Stomach (tissue), 4 donors: ENCODE measurements at regions not wholly inside any gene's neighbourhood (a gene's known extent, or its start where the extent isn't known, plus 50 kb on each side); places are given as distances from the start of the nearest gene placed in this dataset.

Source experiments
- EP300 ChIP-seq: sonication (generic); formaldehyde crosslinking; IDR thresholded peaks from one replicate; pipeline ENCODE4 v1.6.1; 2017; ENCODE audit warnings: antibody characterized with exemption
- POLR2A ChIP-seq, 4 donors: fragments of 450-650 bp; IDR thresholded peaks; one replicate each; pipeline ENCODE4 v1.6.1; 2016; ENCODE audit warnings: antibody characterized with exemption in 4 of 4, control low read depth in 2 of 4, mild to moderate bottlenecking in 1 of 4, moderate library complexity in 1 of 4
- POLR2AphosphoS5 ChIP-seq, 3 donors: sonication (generic); formaldehyde crosslinking; IDR thresholded peaks; one replicate each; pipeline ENCODE4 v1.6.1; 2016; ENCODE audit warnings: antibody characterized with exemption in 3 of 3
- TF ChIP-seq, protein P1 (sequence below), 7 experiments: fragments of 450-650 bp in 4 of 7; fragments of 200-600 bp in 3 of 7; sonication (generic) in 3 of 7; IDR thresholded peaks; one replicate each; pipeline ENCODE4 v1.5.1; 2016 to 2019; ENCODE audit warnings: antibody characterized with exemption in 7 of 7, control low read depth in 2 of 7, mild to moderate bottlenecking in 1 of 7

- TF ChIP-seq POLR2A (IDR thresholded peaks at IDR 0.05): no peak
- TF ChIP-seq, protein P1, sequence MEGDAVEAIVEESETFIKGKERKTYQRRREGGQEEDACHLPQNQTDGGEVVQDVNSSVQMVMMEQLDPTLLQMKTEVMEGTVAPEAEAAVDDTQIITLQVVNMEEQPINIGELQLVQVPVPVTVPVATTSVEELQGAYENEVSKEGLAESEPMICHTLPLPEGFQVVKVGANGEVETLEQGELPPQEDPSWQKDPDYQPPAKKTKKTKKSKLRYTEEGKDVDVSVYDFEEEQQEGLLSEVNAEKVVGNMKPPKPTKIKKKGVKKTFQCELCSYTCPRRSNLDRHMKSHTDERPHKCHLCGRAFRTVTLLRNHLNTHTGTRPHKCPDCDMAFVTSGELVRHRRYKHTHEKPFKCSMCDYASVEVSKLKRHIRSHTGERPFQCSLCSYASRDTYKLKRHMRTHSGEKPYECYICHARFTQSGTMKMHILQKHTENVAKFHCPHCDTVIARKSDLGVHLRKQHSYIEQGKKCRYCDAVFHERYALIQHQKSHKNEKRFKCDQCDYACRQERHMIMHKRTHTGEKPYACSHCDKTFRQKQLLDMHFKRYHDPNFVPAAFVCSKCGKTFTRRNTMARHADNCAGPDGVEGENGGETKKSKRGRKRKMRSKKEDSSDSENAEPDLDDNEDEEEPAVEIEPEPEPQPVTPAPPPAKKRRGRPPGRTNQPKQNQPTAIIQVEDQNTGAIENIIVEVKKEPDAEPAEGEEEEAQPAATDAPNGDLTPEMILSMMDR (IDR thresholded peaks at IDR 0.05): no peak
- no peak for TF ChIP-seq EP300
- TF ChIP-seq POLR2AphosphoS5 (IDR thresholded peaks at IDR 0.05): no peak
Measured at GRCh38 chrX:45447331-45447730, 246.7 kb upstream of the DIPK2B start.
